Cardiac fibroblast (primary cell): ENCODE measurements at regions not wholly inside any gene's neighbourhood (a gene's known extent, or its start where the extent isn't known, plus 50 kb on each side); places are given as distances from the start of the nearest gene placed in this dataset.

Source experiments
- DNase-seq, 2 donors: peaks; one replicate each; pipeline versions ENCODE4 v3.0.0 to v3.0.0-alpha.2; 2010; ENCODE audit warnings: low read depth in 2 of 2
- H3K4me3 ChIP-seq, 2 donors: replicated peaks in 1 of 2; 1 replicate in 1 of 2; 2 replicates in 1 of 2; pipeline ENCODE4 v1.5.1; 2011; ENCODE audit warnings: low read depth in 2 of 2, low read length in 2 of 2, mild to moderate bottlenecking in 2 of 2, moderate library complexity in 1 of 2
- TF ChIP-seq, protein P1 (sequence below): IDR thresholded peaks from one replicate; pipeline ENCODE4 v1.5.1; 2011; ENCODE audit warnings: low read depth, mild to moderate bottlenecking, low read length, inconsistent platforms

GRCh38 chr14:97788846-97789526 lies 991.8 kb downstream of the VRK1 start:
- DNase-seq, result no peak
- H3K4me3 ChIP-seq, result no peak overlapping the region
- TF ChIP-seq, protein P1, sequence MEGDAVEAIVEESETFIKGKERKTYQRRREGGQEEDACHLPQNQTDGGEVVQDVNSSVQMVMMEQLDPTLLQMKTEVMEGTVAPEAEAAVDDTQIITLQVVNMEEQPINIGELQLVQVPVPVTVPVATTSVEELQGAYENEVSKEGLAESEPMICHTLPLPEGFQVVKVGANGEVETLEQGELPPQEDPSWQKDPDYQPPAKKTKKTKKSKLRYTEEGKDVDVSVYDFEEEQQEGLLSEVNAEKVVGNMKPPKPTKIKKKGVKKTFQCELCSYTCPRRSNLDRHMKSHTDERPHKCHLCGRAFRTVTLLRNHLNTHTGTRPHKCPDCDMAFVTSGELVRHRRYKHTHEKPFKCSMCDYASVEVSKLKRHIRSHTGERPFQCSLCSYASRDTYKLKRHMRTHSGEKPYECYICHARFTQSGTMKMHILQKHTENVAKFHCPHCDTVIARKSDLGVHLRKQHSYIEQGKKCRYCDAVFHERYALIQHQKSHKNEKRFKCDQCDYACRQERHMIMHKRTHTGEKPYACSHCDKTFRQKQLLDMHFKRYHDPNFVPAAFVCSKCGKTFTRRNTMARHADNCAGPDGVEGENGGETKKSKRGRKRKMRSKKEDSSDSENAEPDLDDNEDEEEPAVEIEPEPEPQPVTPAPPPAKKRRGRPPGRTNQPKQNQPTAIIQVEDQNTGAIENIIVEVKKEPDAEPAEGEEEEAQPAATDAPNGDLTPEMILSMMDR, result no peak

- H3K4me3 ChIP-seq, result no peak overlapping the region
- DNase-seq, result no peak
- TF ChIP-seq, protein P1, result no peak
These were observed 993.9 kb downstream of the VRK1 start for GRCh38 chr14:97791072-97791471.

DNA sequence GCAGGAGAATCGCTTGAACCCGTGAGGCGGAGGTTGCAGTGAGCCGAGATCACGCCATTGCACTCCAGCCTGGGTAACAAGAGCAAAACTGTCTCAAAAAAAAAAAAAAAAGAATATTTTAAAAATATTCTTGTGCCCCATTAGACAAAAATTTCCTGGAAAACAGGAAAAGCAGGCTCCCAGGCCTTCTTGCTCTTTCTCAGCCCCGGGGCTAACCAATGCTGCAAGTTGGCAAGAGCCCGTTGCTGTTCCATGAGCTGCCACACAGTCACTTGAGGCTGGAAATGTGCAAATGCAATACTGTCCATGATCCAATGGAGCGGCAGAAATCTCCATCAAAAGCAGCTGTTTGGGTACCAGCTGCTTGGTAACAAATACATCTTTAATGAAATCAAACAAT lies 994.7 kb downstream of the VRK1 start:
- H3K4me3 ChIP-seq, result no peak overlapping the region
- no peak for DNase-seq
- TF ChIP-seq, protein P1, result no peak

GRCh38 chr14:97796511-97796910 lies 999.3 kb downstream of the VRK1 start:
- no peak overlapping the region for H3K4me3 ChIP-seq
- DNase-seq, result no peak
- TF ChIP-seq, protein P1, result no peak

DNA sequence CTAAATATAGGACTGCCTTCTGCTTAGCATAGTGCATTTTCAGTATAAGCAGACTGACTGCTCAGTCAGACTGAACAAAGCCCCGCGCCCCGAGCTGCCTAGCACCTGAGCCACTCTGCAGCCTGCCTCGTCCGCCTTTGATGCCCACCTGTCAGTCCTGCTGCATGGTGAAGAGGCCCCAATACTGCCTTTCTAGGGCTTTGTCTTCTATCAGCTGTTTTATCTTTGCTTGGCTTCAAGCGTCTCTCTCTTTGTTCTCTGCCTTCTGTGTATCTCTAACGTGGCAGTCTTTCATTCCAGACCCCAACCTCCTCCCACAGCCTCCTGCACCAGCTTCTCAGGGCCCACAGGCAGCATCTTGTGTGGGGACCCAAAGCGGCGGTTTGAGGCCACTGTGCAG lies 1001.0 kb downstream of the VRK1 start:
- no peak for DNase-seq

DNA sequence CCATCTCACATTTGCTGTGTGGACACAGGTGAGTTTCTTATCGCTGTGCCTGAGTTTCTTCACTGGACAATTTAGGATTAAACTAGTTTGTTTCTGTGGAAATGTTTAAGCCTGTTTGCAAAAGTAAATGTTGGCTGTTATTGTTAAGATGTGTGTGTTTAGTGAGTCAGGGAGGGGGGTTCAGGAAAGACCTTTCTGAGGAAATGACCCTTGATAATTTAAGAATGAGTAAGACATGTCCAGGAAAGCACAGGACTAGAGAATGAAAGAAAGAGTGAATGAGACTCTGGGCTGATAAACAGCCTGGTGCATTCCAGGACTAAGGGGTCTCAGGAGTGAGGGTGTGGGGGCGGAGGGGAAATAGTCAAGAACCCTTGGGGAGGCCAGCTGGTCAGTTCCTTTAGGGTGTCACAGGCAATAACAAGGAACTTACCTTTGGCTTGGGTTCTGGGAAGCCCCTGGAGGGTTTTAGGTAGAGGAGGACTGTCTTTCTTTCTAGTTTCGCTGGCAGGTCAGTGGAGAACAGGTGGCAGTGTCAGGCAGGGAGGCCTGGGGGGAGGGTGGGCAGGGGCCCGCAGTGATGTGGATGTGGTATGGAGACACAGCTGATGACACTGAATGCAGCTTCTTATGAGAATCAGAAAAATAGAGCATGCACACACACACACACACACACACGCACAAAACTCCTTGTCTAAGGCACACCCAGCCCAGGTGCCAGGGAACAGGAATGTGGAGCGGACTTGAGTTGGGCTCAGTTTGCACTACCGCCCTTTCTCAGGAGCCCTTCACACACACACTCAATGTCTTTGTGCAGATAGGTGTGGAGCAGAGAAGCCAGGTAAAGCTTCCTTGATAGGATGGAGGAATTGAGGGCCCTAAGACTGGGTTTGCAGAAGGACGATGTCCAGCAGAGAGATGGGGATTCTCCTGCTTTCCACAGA lies 1005.5 kb downstream of the VRK1 start:
- DNase-seq, result no peak
- TF ChIP-seq, protein P1, result no peak
- H3K4me3 ChIP-seq, result no peak overlapping the region

More for the DNA sequence above, 1001.0 kb downstream of the VRK1 start:
- no peak overlapping the region for H3K4me3 ChIP-seq
- TF ChIP-seq, protein P1, result no peak
